ENCODE measurements at regions not wholly inside any gene's neighbourhood (a gene's known extent, or its start where the extent isn't known, plus 50 kb on each side); places are given as distances from the start of the nearest gene placed in this dataset.

GRCh38 chr4:112978691-112979472, 70.6 kb upstream of the ANK2 start:
- TF ChIP-seq TAF1 (IDR thresholded peaks at IDR 0.05; ENCODE audit: low read depth) (no peak), CTCF (IDR thresholded peaks at IDR 0.05; ENCODE audit: poor library complexity, severe bottlenecking) (no peak)

Measured in neural cell (in vitro differentiated cells).